HG03354 (cell line): ENCODE measurements at regions not wholly inside any gene's neighbourhood (a gene's known extent, or its start where the extent isn't known, plus 50 kb on each side); places are given as distances from the start of the nearest gene placed in this dataset.

ENCODE experiments used
- ATAC-seq: cut with Tn5 transposase; IDR thresholded peaks from one replicate; pipeline ENCODE4 v1.9.1; 2021; ENCODE audit warnings: mild to moderate bottlenecking; ENCODE audit not compliant: unreplicated experiment, poor library complexity, severe bottlenecking

DNA sequence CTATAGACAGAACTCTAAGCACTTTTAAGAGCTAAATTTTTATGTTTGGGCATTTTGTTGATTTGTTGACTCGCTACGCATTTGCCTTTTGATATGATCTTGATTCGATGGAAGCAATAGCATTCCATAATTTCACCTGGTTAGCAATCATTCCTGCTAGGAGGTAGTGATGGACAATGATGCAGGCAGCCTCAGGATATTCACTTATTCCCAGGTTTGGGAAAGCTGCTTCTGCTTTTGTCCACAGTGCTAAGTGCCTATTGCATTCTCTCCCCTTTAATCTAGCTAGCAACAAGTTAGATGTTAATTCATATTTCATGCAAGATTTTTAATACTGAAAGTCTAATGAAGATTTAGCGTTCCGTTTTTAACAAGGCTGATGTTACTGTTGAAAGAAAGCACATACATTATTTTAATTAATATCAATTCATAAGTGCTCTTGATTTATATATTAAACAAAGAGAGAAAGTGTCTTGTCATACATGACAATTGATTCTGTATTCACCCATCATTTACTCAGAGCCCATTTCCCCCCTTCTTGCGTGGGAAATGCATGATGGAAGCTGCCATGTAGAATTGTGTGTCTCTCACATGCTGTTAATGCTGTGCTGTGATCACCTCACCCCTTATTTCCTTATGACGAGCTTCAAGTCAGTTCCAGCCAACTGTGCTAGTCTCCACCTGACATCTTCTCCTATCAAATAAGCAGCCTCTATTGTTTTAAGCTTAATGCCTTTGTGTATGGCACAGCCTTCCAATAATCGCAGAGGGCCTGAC, 53.0 kb upstream of the TMCO5A start:
- ATAC-seq: no peak

DNA sequence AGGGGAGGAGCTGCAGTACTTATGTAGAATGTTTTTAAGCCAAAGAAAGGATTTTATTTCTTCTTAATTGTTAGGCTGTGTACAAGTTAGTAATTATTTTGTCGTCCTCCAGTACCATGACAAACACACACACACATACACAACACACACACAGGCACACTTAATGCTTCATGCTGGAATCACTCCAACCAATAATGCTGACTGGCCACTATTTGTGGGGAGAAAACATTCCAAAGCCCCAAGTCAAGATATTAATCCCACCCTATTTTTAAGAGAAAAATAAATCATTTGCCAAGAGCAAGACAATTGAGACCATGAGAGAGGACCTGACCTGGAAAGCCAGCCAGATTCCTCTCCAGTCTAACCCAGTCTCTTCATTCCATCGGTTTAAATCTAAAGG, 51.8 kb upstream of the TMCO5A start:
- no peak for ATAC-seq
